GM19035 (cell line): ENCODE measurements at regions not wholly inside any gene's neighbourhood (a gene's known extent, or its start where the extent isn't known, plus 50 kb on each side); places are given as distances from the start of the nearest gene placed in this dataset.

Experiments used
- ATAC-seq: cut with Tn5 transposase; IDR thresholded peaks from one replicate; pipeline ENCODE4 v1.9.1; 2021; ENCODE audit not compliant: unreplicated experiment

DNA sequence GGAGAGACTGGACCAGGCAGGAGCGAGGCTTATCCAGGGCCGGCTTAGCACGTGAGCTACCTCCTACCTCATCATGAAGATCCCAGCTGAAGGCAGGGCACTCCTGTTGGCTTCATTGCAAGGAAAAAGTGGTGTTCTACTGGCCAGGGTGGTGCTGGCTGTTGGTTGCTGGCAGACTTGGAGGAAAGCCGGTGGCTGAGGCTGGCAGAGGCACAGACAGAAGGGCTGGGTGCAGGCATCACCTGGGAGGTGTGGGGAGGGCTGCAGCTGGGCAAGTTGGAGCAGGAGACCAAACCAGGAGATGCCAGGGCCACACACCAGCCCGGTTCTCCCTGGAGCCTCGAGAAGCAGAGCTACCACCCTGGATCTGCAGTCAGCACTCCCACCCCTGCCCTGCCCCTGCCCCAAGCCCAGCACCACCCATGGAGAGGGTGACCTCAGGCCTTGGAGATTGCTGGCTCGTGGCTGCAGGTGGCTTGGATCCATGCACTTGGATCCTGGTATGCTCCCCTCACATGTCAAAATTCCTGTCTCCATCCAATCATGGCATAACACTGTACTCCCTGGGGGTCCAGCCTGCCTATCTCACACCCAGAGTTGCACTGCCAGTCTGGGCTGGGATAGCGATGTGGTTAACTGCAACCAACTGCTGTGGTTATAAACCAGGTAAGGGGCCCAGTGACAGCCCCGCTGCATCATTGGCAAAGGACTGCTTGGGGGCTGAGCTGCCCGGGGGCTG lies 49.7 kb downstream of the GLI2 start:
- no peak for ATAC-seq

- no peak for ATAC-seq
Measured at GRCh38 chr2:120786038-120786960, 50.6 kb downstream of the GLI2 start.

DNA sequence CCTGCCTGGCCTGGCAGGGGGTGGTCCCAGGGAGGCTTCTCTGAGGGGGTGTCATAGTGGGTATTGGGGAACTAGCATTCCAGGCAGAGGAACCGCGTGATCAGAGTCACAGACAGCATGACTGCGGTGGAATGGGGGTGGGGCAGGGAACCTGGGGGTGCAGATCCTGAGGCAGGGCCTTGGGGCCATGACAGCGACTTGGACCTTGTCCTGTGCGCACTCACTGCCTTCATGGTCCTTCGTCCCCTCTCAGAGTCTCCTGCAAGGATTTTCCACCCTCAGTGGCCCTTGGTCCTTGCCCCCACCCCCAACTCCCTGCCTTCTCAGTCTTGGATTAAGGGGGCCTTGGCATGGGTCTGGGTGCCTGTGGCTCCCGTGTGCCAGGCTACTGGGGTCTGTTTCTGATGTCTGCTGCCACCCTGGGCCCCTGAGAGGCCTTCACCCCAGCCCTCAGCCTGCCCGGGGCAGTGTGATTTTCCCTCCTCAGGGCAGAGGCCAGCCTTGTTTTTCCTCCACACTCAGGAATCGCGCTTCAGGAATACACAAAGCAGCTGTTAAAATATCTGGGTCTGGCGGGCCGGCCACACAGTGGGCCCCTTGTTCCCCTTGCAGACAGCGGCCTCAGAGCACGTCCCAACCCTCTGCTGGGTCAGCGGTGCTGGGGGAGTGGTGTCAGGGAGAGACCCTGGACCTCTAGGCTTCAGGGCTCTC lies 51.6 kb downstream of the GLI2 start:
- ATAC-seq: no peak

DNA sequence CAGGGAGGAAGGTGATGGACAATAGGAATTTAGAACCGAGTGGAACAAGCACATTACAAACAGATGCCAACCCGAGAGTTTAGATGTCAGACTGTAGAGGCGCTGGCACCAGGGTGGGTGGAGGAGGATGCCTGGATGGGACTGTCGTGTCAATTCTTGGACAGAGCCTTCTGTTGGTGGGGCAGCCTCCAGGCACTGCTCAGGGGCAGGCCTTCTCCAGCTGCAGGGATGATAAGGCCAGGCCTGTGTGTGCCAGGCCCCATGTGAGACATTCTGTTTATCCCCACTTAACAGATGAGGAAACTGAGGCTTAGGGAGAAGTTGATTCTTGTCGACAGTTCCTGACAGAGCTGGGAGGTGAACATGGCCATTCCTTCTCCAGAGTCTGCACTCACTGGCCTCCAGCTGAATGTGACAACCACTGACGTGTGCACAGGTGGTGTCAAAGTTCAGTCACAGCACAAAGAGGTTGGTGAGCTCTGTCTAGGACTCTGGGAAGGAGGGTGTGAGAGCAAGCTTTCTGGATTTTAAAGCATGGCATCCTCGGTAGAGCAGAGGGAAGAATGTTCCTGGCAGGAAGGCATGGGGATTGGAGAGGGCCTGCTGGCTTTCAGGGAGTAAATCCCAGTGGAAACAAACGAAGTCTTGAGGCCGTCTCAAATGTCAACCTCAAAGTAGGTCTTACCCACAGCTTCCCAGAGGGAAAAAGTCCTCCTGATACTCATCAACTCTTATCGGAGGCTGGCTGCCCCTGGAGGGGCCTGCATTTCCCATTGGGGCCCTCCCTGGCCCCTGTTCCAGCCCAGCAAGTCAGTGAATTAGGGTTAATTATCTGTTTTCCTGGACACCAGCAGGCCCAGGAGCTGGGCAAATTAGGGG lies 52.4 kb downstream of the GLI2 start:
- ATAC-seq: no peak

DNA sequence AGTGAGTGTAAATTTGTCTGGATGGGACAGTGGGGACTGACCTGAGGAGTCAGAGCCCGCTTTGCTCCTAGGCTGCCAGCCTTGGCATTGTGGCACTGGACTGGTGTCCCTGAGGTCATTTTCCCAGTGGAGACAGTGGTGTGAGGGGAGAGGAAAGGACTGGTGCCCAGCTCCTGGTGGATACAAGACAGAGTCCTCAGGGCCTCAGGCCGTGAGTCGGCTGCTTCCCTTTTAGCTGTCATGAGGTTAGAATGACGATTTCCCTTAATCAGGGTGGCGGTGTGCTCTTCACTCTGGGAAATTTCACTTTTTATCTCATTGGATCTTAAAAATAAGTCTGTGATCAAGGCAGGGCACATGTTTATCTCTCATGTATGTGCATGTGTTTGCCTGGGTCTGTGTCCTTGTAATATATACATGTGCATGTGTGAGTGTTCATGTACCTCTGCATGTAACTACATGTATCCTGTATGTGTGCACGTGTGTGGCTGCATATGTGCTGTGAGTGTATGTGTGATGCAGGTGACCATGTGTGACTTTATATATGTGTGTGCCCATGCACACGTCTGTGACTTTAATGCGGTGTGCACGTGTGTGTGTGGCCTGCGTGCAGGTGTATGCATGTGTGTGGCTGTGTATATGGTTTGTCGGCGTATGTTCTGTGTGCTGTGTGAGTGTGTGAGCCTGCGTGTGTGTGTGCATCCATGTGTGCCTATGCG lies 55.7 kb downstream of the GLI2 start:
- no peak for ATAC-seq

DNA sequence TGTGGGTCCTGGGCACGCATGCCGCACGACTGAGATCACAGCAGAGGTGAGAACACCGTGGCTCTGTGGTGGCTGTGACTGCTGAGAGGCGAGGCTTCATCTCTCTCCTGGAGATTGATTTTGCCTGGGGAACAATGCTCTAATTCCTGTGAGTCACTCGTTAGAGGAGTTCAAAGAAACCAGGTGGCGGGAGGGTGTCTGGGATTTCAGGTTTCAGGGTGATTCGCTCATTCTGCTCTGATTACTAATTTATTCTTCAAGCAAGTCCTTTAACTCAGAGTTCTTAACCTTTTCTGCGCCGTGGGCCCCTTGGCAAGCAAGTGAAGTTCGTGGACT lies 56.3 kb downstream of the GLI2 start:
- no peak for ATAC-seq

GRCh38 chr2:120793682-120794403 lies 58.2 kb downstream of the GLI2 start:
- no peak for ATAC-seq

- no peak for ATAC-seq
Measured at GRCh38 chr2:120794716-120795115, 59.0 kb downstream of the GLI2 start.

DNA sequence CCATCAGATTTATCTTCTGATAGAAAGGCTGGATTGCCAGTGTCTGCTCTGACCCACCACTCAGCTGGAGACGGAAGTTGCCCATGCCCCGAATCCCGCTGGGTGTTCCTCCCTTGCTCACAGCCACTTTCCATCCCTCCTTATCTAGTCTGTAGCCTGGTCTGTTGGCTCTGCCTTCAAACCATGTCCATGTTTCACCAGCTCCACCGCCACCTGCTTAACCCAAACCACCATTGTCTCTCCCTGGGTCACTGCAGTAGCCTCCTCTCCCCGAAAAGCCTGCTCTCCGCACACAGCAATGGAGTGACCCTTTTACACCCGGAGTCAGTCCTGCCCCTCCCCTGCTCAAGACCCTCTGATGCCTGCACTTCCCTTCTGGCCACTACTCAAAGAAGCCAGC lies 60.4 kb downstream of the GLI2 start:
- no peak for ATAC-seq

GRCh38 chr2:120797421-120798221 lies 62.0 kb downstream of the GLI2 start:
- ATAC-seq: no peak

- no peak for ATAC-seq
Measured at GRCh38 chr2:120798567-120799247, 63.0 kb downstream of the GLI2 start.

DNA sequence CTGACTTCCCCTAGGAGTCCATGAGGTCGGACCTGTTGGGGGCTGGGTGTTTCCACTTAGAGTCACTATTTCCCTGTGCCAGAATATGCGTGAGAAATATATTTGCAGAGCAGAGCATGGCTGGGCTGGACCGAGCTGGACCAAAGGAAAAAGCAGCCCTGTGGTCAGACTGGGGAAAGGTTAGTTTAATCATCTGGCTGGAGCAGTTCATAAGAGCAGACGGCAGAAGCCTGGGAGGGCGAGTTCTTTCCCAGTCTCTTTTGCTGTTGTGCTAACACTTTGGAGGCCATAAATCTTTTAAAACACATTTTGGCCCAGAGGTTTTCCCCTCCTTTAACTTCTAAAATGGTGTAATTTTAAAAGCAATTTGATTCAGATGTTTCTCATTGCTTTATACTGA lies 66.5 kb downstream of the GLI2 start:
- no peak for ATAC-seq

- no peak for ATAC-seq
Measured at GRCh38 chr2:120802867-120803484, 67.3 kb downstream of the GLI2 start.

- no peak for ATAC-seq
Measured at GRCh38 chr2:120803764-120804335, 68.2 kb downstream of the GLI2 start.

- ATAC-seq: no peak
Measured at GRCh38 chr2:120804459-120804858, 68.8 kb downstream of the GLI2 start.

DNA sequence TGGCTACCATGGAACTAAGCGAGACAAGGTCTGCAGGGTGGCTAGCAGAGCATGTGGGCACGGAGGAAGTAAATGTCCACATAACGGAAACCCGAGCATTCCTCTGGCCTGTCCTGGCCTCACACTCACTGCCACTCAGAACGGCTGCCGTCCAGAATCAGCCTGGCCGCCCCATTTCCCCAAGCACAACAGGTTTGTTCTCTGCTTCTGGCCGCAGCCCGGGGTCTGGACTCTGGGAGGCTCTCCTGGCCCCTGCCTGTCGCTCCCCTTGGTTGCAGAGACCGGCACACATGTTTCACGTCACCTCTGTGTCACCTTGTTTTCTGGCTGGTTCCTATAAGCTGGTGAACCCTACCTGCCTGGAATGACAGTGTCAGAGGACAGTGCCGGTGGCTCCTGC lies 69.3 kb downstream of the GLI2 start:
- no peak for ATAC-seq

GRCh38 chr2:120805602-120806001 lies 69.9 kb downstream of the GLI2 start:
- ATAC-seq: no peak
